Skin epidermis (tissue), 12 donors: ENCODE measurements at regions not wholly inside any gene's neighbourhood (a gene's known extent, or its start where the extent isn't known, plus 50 kb on each side); places are given as distances from the start of the nearest gene placed in this dataset.
"Not testable (repeated sequence)": the region's sequence is repeated elsewhere in the genome, so short reads cannot be mapped to it uniquely, and the experiment has no call there.

Experiments used
- H3K27ac ChIP-seq, 21 experiments: fragments of 200-600 bp; sonication (generic) in 11 of 21; one replicate each; pipeline ENCODE4 v1.5.0; 2020; ENCODE audit warnings: mild to moderate bottlenecking in 3 of 21, inconsistent platforms in 2 of 21, moderate library complexity in 2 of 21
- H3K4me3 ChIP-seq, 7 experiments: fragments of 200-600 bp; sonication (generic) in 2 of 7; one replicate each; pipeline ENCODE4 v1.5.0; 2020; ENCODE audit warnings: inconsistent platforms in 2 of 7, mild to moderate bottlenecking in 2 of 7, moderate library complexity in 1 of 7

DNA sequence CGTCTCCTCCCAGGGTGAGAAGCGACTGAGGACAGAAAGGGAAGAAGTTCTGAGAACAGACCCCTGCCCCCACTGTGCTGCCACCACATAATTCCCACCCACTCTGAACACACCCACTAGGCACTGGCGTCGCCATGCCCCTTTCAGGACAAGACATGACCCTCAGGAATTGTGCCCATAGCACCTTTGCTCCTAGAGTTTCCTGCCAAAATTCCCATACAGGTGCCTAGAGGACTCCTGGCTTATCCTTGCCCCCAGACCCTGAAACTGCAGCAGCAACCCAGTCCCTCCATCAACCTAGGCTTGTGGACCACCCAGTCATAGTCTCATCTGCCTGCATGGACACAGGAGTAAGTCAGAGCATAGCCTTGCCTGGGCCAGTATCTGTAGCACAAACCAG lies 157.7 kb upstream of the ZNF267 start:
- Histone ChIP-seq H3K4me3 (no peak overlapping the region), H3K27ac (no peak overlapping the region)

DNA sequence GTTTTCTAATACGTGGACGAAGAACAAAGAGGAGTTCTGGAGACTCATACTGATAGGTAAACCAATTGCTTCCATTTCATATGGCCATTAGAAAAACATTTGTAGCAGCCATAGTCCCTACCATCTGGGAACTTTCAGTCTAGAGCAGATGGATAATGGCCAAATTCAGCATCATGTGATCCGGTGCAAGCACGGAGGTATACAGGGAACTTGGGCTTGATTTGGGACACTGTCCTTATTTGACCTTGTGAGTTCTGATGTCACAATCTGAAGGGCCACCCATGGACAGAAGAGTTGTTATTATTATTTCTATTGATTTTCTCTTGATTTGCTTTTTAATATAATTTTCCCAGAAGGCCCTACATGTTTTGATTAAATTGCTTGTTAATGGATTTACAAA lies 154.6 kb upstream of the ZNF267 start:
- no peak overlapping the region for H3K4me3 ChIP-seq
- no peak overlapping the region for H3K27ac ChIP-seq

DNA sequence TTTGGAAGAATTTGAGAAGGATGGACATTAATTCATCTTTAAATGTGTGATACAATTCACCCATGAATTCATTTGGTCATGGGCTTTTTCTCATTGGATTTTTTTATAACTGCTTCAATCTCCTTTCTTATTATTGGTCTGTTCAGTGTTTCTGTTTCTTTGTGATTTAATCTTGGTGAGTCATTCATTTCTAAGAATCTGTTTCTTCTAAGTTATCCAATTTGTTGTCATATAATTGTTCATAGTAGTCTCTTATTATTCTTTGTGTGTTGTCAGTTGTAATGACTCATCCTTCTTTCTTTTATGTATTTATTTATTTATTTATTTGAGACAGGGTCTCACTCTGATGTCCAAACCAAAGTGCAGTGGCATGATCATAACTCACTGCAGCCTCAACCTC lies 146.1 kb upstream of the ZNF267 start:
- Histone ChIP-seq H3K27ac (no peak overlapping the region), H3K4me3 (no peak overlapping the region)

DNA sequence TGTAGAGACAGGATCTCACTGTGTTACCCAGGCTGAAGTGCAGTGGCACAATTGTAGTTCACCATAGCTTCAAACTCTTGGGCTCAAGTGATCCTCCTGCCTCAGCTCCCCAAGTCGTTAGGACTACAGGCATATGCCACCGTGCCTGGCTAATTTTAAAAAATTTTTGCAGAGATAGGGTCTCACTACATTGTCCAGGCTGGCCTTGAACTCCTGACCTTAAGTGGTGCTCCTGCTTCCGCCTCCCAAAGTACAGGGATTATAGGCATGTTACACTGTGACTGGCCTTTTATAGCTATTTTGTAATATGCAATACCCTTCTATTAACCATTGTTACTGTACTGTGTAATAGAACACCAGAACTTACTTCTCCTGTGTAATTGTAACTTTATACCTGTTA lies 139.3 kb upstream of the ZNF267 start:
- no peak overlapping the region for H3K27ac ChIP-seq
- no peak overlapping the region for H3K4me3 ChIP-seq

DNA sequence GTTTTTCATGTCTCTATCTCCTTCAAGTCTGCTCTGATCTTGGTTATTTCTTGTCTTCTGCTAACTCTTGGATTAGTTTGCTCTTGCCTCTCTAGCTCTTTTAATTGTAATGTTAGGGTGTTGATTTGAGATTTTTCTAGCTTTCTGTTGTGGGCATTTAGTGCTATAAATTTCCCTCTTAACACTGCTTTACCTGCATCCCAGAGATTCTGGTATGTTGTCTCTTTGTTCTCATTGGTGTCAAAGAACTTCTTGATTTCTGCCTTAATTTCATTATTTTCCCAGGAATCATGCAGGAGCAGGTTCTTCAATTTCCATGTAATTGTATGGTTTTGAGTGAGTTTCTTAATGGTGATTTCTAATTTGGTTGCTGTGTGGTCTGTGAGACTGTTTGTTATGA lies 128.5 kb upstream of the ZNF267 start:
- H3K4me3 ChIP-seq, H3K27ac ChIP-seq: not testable (repeated sequence)

DNA sequence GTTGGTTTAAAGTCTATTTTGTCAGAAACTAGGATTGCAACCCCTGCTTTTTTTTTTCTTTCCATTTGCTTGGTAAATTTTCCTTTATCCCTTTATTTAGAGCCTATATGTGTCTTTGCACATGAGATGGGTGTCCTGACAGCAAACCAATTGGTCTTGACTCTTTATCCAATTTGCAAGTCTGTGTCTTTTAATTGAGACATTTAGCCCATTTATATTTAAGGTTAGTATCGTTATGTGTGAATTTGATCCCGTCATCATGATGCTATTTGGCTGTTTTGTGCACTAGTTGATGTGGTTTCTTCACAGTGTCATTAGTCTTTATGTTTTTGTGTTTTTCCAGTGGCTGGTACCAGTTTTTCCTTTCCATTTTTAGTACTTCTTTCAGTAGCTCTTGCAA lies 127.7 kb upstream of the ZNF267 start:
- no peak overlapping the region for H3K4me3 ChIP-seq
- no peak overlapping the region for H3K27ac ChIP-seq

DNA sequence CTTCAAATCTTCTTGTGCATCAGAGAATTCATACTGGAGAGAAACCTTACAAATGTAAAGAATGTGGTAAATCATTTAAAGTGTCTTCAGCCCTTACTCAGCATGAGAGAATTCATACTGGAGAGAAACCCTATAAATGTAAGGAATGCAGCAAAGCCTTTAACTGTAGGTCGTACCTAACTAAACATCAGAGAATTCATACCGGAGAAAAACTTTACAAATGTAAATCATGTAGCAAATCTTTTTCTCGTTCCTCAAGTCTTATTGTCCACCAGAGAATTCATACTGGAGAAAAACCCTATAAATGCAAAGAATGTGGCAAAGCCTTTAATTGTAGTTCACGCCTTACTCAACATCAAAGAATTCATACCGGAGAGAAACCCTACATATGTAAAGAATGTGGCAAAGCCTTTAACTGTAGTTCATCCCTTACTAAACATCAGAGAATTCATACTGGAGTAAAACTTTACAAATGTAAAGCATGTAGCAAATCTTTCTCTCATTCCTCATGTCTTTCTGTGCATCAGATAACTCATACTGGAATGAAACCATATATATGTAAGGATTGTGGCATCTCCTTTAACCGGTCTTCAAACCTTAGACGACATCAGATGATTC lies 118.5 kb upstream of the ZNF267 start:
- Histone ChIP-seq H3K27ac (no peak overlapping the region), H3K4me3 (no peak overlapping the region)

DNA sequence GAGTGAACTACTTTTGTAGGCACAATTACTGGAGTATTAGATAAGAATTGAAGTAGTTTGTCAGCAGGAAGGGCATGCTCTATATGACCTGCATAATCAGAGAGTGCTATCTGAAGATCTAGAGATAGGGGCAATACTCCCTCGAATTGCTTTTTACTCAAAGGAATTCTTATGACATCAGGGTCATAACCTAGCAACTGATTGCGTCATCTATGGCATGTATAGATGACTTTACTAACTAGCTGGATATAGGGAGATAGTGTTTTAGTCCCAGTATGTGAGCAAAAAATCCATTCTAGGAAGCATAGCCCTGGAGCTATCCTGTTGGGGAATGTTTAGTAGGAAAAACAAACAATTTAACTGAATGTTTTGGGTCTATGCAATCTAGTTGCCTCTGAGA lies 109.5 kb upstream of the ZNF267 start:
- H3K27ac ChIP-seq, result no peak overlapping the region
- H3K4me3 ChIP-seq, result no peak overlapping the region

DNA sequence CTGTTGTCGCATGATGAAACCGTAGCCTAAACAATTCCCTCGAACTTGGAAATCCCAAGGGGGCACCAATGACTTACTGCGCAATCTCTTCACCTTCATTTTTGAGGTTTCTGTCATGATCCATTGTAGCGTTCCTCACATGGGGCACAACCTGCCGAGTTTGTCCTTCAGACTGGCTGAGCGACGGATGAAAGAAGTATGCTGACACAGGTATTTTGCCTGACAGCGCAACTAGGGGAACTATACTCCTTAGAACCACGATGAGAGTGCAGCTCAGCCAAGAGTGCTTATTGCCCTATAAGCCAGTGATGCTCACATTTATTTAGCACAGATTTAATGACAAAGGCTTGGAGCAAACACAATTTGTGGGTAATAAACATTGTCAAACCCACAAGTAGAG lies 106.3 kb upstream of the ZNF267 start:
- H3K4me3 ChIP-seq, result no peak overlapping the region
- H3K27ac ChIP-seq, result no peak overlapping the region

DNA sequence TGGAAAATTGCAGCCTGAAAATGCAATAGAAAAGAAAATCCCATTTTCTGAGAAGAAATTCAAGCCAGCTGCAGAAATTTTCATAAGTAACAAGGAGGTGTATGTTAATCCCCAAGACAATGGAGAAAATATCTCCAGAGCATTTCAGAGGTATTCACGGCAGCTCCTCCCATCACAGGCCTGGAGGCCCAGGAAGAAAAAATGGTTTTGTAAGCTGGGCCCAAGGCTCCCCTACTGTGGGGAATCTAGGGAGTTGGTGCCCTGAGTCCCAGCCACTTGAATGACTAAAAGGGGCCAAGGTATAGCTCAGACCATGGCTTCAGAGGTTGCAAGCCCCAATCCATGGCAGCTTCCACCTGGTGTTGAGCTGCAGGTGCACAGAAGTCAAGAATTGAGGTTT lies 93.3 kb upstream of the ZNF267 start:
- Histone ChIP-seq H3K27ac (no peak overlapping the region), H3K4me3 (no peak overlapping the region)

DNA sequence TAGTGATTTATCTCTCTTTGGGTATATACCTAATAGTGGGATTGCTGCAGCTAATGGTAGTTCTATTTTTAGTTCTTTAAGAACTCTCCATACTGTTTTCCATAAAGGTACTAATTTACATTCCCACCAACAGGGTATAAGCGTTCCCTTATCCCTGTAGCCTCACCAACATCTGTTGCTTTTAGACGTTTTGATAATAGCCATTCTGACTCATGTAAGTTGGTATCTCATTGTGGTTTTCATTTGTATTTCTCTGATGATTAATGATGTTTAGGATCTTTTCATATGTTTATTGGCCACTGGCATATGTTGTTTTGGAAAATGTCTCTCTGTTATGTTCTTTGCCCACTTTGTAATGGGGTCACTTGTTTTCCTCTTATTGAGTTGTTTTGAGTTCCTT lies 88.5 kb upstream of the ZNF267 start:
- no peak overlapping the region for H3K4me3 ChIP-seq

DNA sequence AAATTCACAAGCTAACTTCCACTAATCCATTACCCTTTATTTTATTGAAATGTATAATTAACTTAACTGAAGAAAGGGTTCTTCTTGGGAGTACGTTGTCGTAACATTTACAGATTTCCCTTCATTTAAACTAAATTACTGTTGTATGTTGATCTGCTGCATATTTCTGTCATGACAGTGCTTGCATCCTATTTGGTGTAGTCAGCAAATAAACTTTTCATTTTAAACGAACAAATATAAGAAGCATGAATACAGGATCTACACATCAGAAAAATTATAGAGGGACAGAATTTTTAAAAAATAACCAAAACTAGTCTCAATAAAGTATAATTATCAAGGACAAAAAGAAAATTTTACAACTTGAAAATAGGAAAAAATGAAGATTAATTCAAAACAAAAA lies 66.5 kb upstream of the ZNF267 start:
- Histone ChIP-seq H3K27ac (no peak overlapping the region), H3K4me3 (no peak overlapping the region)

More for the DNA sequence above, 88.5 kb upstream of the ZNF267 start:
- no peak overlapping the region for H3K27ac ChIP-seq

DNA sequence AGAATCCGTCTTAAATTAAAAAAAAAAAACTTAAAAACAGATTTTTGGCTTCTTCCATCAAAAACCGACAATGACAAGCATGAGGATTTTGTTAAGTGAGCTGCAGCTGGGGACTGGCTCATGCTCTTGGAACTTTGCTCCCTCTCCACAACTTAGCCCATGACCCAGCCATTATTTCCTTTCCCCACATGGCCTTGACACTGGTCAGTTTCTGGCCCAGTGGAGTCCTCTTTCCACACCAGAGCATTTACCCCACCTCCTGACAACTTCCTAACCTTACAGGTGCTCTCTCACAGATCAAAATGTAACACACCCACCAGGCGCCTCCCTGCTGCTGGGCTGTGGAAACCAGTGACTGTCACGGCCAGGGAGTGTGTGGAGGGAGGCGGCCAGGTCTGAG lies 62.7 kb upstream of the ZNF267 start:
- Histone ChIP-seq H3K27ac (no peak overlapping the region), H3K4me3 (no peak overlapping the region)

DNA sequence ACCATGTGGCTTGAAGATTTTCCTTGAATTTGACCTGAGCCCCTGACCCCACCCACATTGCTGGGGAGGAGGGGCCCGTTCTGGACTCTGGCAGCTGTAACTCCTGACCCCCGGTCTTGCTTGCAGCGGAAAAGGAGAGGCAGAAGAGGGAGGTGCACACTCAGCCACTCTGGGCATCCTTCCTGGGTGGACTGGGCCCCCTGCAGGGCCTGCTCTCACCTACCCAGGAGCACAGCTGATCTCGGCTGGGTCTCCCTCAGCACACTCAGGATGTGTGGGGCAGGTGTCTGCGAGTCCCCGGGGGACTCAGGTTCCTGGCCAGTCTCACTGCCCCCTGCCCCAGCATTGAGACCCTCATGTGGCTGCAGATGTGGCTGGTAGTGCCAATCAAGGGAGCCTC lies 57.5 kb upstream of the ZNF267 start:
- H3K27ac ChIP-seq, H3K4me3 ChIP-seq: not testable (repeated sequence)

DNA sequence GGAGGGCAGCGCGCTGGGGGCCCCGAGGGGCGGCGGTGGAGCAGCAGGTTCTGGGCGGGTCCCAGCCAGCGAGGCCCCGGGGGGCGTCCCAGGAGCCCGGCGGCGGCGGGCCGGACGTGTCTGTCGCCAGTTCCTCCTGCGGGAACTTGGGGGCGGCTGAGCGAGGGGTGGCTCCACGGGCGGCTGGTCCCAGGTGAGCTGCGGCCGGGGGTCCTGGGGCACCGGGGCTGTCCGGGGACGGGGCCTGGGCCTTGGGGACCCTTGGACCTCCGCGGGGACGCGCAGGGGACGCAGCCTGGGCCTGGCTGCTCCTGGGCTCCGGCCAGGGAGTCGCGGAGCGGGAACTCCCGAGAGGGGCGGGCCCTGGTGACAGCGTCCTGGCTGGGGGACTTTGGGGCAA lies 54.2 kb upstream of the ZNF267 start:
- Histone ChIP-seq H3K27ac (no peak overlapping the region), H3K4me3 (no peak overlapping the region)

DNA sequence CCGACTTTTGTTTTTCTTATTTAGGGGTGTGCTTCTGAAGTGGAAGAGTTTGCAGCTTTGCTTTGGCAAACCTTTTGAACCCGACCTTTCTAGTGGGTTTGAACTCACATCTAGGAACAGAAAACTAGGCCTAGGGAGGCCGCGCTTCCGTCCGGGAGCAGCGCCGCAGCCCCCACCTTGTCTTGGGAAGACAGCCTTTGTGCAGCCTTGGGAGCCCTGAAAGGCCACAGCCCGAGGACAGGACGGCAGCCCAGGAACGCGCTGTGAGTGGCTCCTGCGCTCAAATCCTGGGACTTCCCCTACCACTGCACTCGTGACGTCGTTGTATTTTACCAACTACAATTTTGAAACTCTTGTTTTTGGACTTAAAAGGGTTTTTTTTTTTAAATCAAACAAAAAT lies 53.7 kb upstream of the ZNF267 start:
- Histone ChIP-seq H3K27ac (no peak overlapping the region), H3K4me3 (no peak overlapping the region)
